GM23248 (cell line): ENCODE measurements at regions not wholly inside any gene's neighbourhood (a gene's known extent, or its start where the extent isn't known, plus 50 kb on each side); places are given as distances from the start of the nearest gene placed in this dataset.

Experiments used
- EZH2 ChIP-seq: fragments of 200-600 bp; sonication (generic); IDR thresholded peaks from 2 replicates; pipeline ENCODE4 v1.6.1; 2018; ENCODE audit warnings: antibody characterized with exemption, mild to moderate bottlenecking; ENCODE audit not compliant: insufficient read depth, poor library complexity, severe bottlenecking
- EZH2phosphoT487 ChIP-seq: fragments of 200-600 bp; sonication (generic); IDR thresholded peaks from 2 replicates; pipeline ENCODE4 v1.6.1; 2018; ENCODE audit warnings: antibody characterized with exemption, moderate library complexity, mild to moderate bottlenecking, low read depth; ENCODE audit not compliant: insufficient read depth

- TF ChIP-seq EZH2 (no peak), EZH2phosphoT487 (no peak)
Measured at GRCh38 chr2:16033032-16033293, 92.6 kb downstream of the MYCN start.
